ENCODE measurements at regions not wholly inside any gene's neighbourhood (a gene's known extent, or its start where the extent isn't known, plus 50 kb on each side); places are given as distances from the start of the nearest gene placed in this dataset.

DNA sequence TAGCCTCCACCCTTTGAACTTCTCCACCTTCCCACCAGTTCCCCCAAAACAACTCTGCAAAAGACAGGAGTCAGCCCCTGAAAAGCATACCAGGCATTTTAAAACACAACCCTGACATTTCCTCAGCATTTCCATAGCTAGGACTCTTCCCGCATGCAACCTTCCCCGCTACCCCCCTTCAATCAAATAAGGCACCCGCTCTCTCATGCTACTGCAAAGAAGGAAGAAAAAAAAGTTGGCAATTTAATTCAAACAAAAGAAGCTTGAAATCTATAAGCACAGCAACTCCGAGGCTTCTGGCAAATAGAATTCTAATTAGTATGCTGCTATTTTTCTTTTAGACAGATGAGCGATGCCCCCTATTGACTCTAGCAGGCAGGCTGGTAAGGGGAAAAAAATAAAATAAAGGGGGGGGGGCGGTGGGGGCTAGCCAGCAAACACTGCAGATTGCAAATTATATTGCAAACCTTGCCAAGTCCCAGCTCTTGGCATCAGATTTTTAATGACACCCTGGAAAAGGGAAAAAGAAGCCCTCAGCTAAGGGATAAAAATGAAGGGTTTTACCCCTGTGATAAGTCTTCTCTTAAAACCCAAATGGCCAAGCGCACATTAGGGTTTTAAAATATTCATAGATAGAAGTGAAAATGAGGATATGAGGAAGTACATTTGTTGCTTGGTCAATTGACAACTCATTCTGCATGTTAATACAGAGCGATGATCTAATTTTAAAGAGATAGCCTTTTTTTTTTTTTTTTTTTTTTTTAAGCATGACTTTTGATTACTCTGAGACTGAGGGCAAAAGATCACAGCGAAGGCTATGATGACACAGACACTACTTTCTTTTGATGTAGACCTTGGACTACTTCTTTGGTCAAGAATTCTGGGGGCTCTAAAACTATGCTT is 255.2 kb downstream of the NR2F2 start:
- H3K9ac ChIP-seq (replicated peaks; ENCODE audit: extremely low read depth, insufficient read depth, low read length): no peak overlapping the region
- no peaks in the 10 kb centered on the region for H4K20me1 ChIP-seq (replicated peaks; ENCODE audit: control insufficient read depth, extremely low read depth, insufficient read depth, low read length)
- no peak overlapping the region for H2AFZ ChIP-seq (ENCODE audit: low read depth, low read length)
- H3K4me2 ChIP-seq (ENCODE audit: insufficient read depth, low read length): no peak overlapping the region
- POLR2A ChIA-PET: no interaction called here
- H3K9me1 ChIP-seq (replicated peaks; ENCODE audit: control insufficient read depth, extremely low read depth, insufficient read depth, low read length): no peaks in the 10 kb centered on the region
- peaks cover 0 to 2% of the 10 kb centered on the region in 2 experiments for H3K27me3 ChIP-seq (ENCODE audit: control insufficient read depth in 2 of 2, insufficient read depth in 2 of 2, low read length in 2 of 2)
- CTCF ChIA-PET: interaction anchor here (0.6 to 2.5 kb wide), 25 partner anchors 13 to 1979 kb away, joined by 3 to 11 read pairs (median 4); no protein-coding TSS in a partner anchor
- H3K27ac ChIP-seq (ENCODE audit: insufficient read depth, low read depth, low read length): no peak overlapping the region
- TF ChIP-seq GATA2 (IDR thresholded peaks at IDR 0.05; ENCODE audit: insufficient read depth, insufficient read length, low read depth, low read length) (no peak), JUN (IDR thresholded peaks at IDR 0.05; ENCODE audit: borderline replicate concordance, insufficient read depth, insufficient read length, low read depth) (no peak), EZH2 (IDR thresholded peaks at IDR 0.05; ENCODE audit: borderline replicate concordance, low read depth, low read length, severe bottlenecking) (no peak), CTCF (IDR thresholded peaks at IDR 0.05; ENCODE audit: extremely low read depth in 1 of 2, insufficient read depth in 1 of 2, low read depth in 1 of 2, low read length in 2 of 2) (peak in 1 of 2 donors; percentile 33), POLR2AphosphoS5 (IDR thresholded peaks at IDR 0.05; ENCODE audit: insufficient read depth, low read depth, low read length) (no peak)
- TF ChIP-seq, protein P1, sequence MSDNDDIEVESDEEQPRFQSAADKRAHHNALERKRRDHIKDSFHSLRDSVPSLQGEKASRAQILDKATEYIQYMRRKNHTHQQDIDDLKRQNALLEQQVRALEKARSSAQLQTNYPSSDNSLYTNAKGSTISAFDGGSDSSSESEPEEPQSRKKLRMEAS (IDR thresholded peaks at IDR 0.05; ENCODE audit: insufficient read depth, insufficient read length): no peak
- no peak overlapping the region for H3K4me3 ChIP-seq (replicated peaks in 1 of 3; ENCODE audit: insufficient read depth in 1 of 3, low read depth in 1 of 3, low read length in 3 of 3)
- intact Hi-C loops (cut with micrococcal nuclease): loop anchor here (1.0 to 10.0 kb wide), 8 partner anchors 228 to 1915 kb away; no protein-coding TSS in a partner anchor
- H3K79me2 ChIP-seq (ENCODE audit: control insufficient read depth, insufficient read depth, low read length): no peaks in the 10 kb centered on the region
- no peaks in the 10 kb centered on the region for H3K36me3 ChIP-seq (ENCODE audit: control insufficient read depth in 2 of 2, extremely low read depth in 1 of 2, insufficient read depth in 2 of 2, low read length in 2 of 2)
- no peak for FAIRE-seq
- dilution Hi-C loops (cut with MboI; ENCODE audit: extremely low pct_ligation_motif_present, low sequenced_read_pairs): no loop called here
- H3K4me1 ChIP-seq (ENCODE audit: control insufficient read depth, extremely low read depth, insufficient read depth, low read length): no peaks in the 10 kb centered on the region
- no peaks in the 10 kb centered on the region for H3K9me3 ChIP-seq (replicated peaks; ENCODE audit: control insufficient read depth, insufficient read depth, low read length)
- BruUV-seq (replicated peaks): no TSS peak
- DNase-seq (ENCODE audit: low read depth, low spot score): peak; percentile 39

Measured in endothelial cell of umbilical vein (primary cell).